Retinal pigment epithelial cell (primary cell): ENCODE measurements at regions not wholly inside any gene's neighbourhood (a gene's known extent, or its start where the extent isn't known, plus 50 kb on each side); places are given as distances from the start of the nearest gene placed in this dataset.

Experiments
- DNase-seq: peaks from one replicate; pipeline ENCODE4 v3.0.0-alpha.2; 2010; ENCODE audit warnings: low read depth
- H3K4me3 ChIP-seq: 2 replicates; pipeline ENCODE4 v1.5.1; 2011; ENCODE audit warnings: mild to moderate bottlenecking, low read length, control low read depth, moderate library complexity
- TF ChIP-seq, protein P1 (sequence below): conservative IDR thresholded peaks from 2 replicates; pipeline ENCODE4 v1.5.1; 2011; ENCODE audit warnings: low read depth, low read length, control low read depth, inconsistent platforms

- no peak overlapping the region for H3K4me3 ChIP-seq
- TF ChIP-seq, protein P1, sequence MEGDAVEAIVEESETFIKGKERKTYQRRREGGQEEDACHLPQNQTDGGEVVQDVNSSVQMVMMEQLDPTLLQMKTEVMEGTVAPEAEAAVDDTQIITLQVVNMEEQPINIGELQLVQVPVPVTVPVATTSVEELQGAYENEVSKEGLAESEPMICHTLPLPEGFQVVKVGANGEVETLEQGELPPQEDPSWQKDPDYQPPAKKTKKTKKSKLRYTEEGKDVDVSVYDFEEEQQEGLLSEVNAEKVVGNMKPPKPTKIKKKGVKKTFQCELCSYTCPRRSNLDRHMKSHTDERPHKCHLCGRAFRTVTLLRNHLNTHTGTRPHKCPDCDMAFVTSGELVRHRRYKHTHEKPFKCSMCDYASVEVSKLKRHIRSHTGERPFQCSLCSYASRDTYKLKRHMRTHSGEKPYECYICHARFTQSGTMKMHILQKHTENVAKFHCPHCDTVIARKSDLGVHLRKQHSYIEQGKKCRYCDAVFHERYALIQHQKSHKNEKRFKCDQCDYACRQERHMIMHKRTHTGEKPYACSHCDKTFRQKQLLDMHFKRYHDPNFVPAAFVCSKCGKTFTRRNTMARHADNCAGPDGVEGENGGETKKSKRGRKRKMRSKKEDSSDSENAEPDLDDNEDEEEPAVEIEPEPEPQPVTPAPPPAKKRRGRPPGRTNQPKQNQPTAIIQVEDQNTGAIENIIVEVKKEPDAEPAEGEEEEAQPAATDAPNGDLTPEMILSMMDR = no peak
Measured at GRCh38 chr5:18052569-18052968, 418.3 kb downstream of the TAF11L14 start.

GRCh38 chr5:18057725-18058124, 423.5 kb downstream of the TAF11L14 start:
- TF ChIP-seq, protein P1 = no peak
- H3K4me3 ChIP-seq = no peak overlapping the region
- no peak for DNase-seq

More at GRCh38 chr5:18052569-18052968, 418.3 kb downstream of the TAF11L14 start:
- DNase-seq = no peak

GRCh38 chr5:18067615-18068014, 433.4 kb downstream of the TAF11L14 start:
- DNase-seq = no peak
- TF ChIP-seq, protein P1 = no peak

GRCh38 chr5:18068826-18069225, 434.6 kb downstream of the TAF11L14 start:
- no peak overlapping the region for H3K4me3 ChIP-seq
- no peak for DNase-seq
- TF ChIP-seq, protein P1 = no peak

More at GRCh38 chr5:18067615-18068014, 433.4 kb downstream of the TAF11L14 start:
- H3K4me3 ChIP-seq = no peak overlapping the region

- TF ChIP-seq, protein P1 = no peak
- DNase-seq = no peak
- no peak overlapping the region for H3K4me3 ChIP-seq
Measured at GRCh38 chr5:18069790-18070189, 435.5 kb downstream of the TAF11L14 start.

DNA sequence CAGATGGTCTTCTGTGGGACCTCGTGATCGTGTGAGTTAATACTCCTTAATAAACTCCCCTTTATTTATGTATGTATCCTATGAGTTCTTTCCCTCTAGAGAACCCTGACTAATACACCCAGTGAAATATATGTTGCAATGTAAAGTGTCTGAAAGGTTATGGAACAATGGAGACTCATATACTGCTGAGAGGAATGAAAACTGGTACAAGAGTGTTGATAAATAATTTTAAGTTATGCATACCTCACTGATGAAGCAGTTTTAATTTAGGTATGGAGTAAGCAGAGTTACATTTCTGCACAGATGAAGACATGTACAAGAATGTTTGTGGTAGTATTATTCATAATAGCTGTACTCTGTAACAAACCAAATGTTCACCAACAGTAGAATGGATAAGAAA, 438.3 kb downstream of the TAF11L14 start:
- no peak overlapping the region for H3K4me3 ChIP-seq
- DNase-seq = no peak
- TF ChIP-seq, protein P1 = no peak

GRCh38 chr5:18074961-18075360, 440.7 kb downstream of the TAF11L14 start:
- no peak overlapping the region for H3K4me3 ChIP-seq
- DNase-seq = no peak
- TF ChIP-seq, protein P1 = no peak
